Putamen (tissue), 1 donor: ENCODE measurements at regions not wholly inside any gene's neighbourhood (a gene's known extent, or its start where the extent isn't known, plus 50 kb on each side); places are given as distances from the start of the nearest gene placed in this dataset.
"Not testable (repeated sequence)": the region's sequence is repeated elsewhere in the genome, so short reads cannot be mapped to it uniquely, and the experiment has no call there.

ENCODE experiments used
- DNase-seq: peaks from one replicate; pipeline ENCODE4 v3.0.0-alpha.2; 2016; ENCODE audit warnings: low spot score

DNA sequence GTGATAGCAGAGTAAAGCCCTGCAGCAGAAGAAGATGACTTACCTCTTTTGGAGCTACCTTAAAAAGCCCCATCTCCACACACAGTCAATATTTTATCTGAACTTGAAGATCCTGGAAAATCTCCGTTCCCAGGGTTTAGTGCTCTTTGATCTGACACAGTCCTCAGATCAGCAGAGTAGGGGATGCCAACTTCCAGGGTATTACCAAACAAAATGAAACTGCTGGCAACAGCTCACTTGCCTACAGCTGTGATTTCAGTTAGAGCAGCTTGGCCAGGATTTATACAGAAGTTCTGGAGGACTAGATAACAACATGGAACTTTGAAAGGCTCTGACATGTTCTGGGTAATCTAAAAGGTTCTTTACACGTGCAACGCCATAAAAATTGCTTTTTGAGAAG is 1537.8 kb upstream of the ACO1 start:
- no peak for DNase-seq

DNA sequence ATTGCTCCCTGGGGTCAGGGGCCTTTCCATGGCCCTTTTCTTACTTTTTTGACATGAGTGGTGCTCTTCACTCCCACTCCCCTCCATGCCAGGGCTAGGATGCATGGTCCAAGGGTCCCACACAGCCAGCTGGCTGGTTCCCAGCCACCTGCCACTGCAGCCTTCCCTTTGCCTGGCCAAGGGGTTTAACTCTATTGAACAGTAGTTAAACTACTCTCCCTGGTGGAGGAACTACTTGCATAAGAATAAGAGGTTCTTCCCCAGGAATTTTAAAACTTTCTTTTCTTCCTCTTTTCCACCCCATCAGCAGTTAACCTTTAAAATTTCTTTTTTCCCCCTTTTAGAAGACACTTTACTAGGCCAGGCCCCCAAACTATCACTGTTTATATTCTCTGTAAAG is 1532.8 kb upstream of the ACO1 start:
- no peak for DNase-seq

DNA sequence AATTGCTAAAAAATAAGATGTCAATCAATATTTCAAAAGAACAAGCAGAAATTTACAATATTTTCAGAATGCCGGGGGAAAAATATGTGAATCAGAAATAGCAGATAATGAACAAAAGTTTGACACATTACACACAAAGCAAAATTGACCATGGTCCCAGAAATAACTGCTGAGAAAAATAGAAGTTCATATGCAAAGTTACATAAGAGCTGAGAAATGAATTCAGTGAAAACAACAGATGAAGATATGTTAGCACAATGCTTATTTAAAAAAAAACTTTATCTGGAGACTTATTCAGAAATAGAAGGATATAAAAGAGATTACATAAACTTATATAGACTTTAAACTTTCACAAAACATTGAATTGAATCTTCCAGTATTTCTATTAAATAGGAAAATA is 1483.7 kb upstream of the ACO1 start:
- DNase-seq, result no peak

DNA sequence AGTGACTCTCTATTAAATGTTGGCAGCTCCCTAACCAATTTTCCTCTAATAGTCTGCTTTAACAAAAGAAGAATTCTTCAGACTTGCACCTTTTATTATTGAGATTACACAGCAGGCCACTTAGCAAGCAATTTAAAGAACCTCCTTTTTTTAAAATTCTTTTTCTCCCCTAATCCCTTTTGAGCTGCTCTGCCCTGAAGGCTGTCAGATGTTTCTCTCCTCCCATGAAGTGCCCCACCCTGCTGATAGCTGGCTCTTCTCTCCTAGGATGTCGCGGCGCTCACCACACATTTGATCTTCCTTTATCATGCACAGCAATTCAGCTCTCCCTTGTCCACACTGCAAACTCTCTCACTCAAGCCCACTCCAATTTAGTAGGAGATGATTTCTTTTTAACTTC is 1471.1 kb upstream of the ACO1 start:
- no peak for DNase-seq

GRCh38 chr9:30915451-30915850 is 1469.0 kb upstream of the ACO1 start:
- DNase-seq, result no peak

DNA sequence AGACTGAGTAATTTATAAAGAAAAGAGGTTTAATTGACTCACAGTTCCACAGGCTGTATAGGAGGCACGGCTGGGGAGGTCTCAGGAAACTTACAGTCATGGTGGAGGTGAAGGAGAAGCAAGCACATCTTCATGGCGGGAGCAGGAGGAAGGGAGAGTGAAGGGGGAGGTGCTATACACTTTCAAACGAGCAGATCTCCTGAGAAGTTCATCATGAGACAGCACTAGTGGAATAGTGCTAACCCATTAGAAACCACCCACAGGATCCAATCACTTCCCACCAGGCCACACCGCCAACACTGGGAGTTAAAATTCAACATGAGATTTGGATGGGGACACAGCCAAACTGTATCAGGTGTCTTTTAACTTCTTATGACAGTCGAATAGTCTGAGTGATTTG is 1459.3 kb upstream of the ACO1 start:
- no peak for DNase-seq

- no peak for DNase-seq
Observed at GRCh38 chr9:30925635-30926034, 1458.8 kb upstream of the ACO1 start.

- DNase-seq, result no peak
Observed at GRCh38 chr9:30928045-30928444, 1456.4 kb upstream of the ACO1 start.

GRCh38 chr9:30932226-30932625 is 1452.2 kb upstream of the ACO1 start:
- DNase-seq, result no peak

GRCh38 chr9:30935730-30936129 is 1448.7 kb upstream of the ACO1 start:
- no peak for DNase-seq

DNA sequence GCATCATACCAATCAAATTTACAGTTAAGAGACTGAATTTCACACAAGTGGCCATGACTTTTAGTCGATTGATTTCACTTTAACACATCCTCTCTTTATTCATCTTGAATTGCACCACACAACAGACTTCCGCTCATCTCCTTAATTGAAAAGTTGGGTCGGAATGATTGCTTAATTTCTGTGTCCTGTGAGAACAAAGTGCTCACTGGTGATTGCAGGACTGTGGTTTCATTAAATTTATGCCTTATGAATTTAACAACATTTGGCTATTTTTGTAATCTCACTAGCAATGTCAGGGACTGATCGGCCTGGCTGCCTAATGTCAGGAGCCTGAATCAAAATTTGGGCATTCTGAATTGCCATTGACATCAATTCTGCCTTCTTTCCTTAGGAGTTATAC is 1447.3 kb upstream of the ACO1 start:
- no peak for DNase-seq

DNA sequence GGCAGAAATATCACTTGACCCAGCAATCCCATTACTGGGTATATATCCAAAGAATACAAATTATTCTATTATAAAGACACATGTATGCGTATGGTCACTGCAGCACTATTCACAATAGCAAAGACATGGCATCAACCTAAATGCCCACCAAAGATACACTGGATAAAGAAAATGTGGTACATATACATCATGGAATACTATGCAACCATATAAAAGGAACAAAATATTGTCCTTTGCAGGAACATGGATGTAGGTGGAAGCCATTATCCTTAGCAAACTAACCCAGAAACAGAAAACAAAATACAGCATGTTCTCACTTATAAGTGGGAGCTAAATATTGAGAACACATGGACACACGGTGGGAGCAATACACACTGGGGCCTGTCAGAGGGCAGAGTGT is 1441.6 kb upstream of the ACO1 start:
- DNase-seq, result not testable (repeated sequence)

DNA sequence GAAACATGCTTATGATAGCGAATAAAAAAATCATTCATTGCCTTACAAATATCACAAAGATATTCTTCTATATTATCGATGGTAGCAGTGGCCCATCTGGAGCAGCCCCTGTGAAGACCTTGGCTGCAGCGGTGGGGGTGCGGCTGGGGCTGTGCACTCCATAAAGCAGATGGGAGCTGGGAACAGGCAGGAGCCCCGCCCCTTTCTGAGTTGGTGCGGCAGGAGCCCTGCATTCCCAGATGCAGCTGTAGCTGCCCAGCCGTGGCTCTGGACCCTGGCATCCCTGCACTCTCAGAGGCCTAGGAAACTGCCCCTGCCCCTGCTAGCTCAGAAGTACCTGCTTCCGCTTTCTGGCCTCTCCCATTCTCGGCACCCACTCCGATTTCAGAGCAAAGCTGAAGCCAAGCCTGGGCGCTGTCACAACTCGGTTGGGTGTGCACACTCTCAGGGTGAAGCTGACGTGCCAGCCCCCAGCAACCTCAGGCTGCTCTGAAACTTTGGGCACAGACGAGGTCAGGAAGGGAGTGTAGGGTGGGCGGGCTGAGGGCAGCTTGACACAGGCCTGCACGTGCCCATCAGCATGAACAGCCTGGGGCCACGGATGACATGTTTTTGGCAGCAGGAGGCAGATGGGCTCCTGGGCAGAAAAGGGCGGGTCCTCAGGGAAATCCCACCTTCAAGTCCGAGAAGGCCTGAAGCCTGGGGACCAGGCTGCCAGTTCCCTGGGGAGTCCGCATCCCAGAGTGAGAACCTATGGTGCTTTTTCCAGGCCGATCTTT is 1440.8 kb upstream of the ACO1 start:
- DNase-seq, result no peak

GRCh38 chr9:30944225-30944569 is 1440.2 kb upstream of the ACO1 start:
- no peak for DNase-seq

DNA sequence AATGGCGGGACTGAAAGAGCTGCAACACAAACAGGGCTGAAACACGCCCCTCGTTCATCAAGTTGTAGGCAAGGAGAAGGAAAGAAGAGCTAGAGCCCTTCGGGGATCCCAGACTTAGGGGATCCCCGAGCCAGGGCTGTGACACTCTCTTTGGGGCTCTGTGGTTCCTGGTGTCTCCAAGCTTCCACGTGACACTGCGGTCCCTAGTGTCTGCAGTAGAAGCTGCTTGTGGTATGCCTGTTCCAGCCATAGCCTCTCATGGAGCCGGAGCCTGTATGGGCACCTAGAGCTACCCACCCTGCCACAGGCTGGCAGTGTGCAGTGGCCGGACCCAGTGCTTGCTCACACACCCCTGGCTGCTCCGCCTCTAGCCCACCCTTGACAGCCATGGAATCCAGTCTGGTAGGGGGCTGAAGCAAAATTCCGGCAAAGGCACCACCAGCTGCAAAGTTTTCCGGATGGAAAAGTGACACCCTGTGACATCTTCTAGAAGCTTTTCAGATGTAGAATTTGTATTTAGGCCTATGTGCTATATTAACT is 1439.6 kb upstream of the ACO1 start:
- no peak for DNase-seq

DNA sequence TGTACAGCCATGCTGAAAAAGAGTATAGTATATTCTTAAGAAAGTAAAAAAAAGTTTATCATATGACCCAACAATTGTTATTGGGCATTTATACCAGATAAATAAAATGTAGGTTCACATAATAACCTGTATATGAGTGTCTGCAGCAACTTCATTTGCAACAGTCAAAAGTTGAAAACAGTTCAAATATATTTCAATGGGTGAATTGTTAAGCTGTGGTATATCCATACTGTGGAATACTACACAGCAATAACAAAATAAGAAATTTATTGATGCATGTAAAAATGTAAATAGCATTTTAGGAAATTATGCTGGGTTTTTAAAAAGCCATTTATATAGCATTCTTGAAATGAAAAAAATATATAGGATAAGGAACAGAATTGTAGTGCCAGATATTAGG is 1420.1 kb upstream of the ACO1 start:
- no peak for DNase-seq

DNA sequence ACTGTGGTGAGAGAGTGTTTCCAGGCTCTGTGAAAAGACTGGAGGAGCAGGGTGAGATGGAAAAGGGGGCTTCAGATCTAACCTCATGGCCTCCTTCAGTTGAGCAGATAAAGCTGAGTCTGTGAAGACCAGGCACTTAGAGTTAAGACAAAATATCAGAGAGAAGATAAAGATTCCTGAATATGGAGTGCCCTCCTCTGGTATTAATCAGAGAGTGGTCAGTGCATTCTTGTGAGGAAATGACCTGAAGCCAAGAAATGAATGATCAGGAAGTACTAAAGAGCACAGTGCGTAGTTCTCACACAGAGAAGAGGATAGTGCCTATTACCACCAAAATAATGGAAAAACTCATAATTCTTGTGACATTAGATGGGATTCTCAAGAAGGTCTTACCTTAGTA is 1417.0 kb upstream of the ACO1 start:
- DNase-seq, result peak; percentile 7

DNA sequence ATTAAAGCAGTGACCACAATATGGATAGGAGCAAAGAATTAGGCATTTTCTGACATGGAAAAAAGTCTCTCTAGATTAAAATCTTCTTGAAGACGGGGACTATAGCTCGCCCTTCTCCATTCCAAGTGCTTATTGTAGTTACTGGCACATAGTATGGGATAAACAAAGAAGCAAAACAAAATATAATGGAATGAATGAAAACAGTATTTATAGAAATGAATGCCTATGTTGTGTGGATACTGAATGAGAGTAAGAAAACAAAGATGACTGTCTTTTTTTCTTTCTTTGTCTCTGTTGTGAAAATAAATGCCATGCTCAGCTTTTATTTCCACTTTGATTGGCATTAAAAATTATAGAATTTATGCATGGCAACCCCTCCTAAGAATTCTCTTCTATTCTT is 1414.3 kb upstream of the ACO1 start:
- no peak for DNase-seq

GRCh38 chr9:30970812-30971211 is 1413.6 kb upstream of the ACO1 start:
- no peak for DNase-seq

DNA sequence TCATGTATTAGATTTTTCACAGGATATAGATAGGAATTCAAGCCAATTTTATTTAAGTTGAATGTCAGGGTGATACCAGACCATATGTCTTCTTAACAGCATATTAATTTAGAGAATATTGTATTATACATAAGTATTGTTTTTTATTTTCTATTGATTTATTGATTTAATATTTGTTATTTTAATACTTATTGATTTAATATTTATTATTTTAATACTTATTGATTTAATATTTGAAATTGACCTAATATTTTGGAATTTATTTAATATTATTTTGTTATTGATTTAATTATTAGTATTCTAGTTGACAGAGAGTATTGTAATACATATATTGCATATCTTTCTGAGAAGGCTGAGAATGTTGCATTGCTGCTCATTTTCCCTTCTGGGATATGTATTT is 1411.8 kb upstream of the ACO1 start:
- no peak for DNase-seq

DNA sequence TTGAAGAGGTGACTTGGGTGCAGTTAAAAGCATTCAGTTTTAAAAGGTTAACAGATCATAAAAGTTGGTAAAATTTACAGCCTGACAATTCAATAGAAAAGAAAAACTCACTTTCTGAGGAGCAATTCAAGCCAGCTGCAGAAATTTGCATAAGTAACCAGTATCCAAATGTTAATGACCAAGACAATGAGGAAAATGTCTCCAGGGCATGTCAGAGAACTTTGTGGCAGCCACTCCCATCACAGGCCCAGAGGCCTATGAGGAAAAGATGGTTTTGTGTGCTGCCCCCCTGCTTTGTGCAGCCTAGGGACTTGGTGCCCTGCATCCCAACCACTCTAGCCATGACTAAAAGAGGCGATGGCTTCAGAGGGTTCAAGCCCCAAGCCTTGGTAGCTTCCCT is 1406.5 kb upstream of the ACO1 start:
- DNase-seq, result no peak

DNA sequence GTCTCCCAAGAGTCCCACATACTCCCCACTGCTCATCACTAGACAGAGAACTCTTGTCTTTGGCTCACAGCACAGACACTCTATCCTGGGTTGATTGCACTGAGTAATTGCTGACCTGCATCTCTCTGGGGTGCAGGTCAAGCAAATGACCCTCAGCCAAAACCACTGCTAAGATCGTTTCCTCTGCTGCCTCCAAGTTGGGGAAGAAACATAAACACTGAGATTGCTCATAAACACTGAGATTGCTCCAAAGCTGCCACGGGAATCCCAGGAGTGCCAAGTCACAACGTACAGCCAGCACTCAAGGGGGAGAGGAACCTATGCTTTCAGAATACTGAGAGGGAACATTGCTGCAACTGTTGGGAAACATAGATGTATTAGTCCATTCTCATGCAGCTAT is 1402.1 kb upstream of the ACO1 start:
- no peak for DNase-seq

DNA sequence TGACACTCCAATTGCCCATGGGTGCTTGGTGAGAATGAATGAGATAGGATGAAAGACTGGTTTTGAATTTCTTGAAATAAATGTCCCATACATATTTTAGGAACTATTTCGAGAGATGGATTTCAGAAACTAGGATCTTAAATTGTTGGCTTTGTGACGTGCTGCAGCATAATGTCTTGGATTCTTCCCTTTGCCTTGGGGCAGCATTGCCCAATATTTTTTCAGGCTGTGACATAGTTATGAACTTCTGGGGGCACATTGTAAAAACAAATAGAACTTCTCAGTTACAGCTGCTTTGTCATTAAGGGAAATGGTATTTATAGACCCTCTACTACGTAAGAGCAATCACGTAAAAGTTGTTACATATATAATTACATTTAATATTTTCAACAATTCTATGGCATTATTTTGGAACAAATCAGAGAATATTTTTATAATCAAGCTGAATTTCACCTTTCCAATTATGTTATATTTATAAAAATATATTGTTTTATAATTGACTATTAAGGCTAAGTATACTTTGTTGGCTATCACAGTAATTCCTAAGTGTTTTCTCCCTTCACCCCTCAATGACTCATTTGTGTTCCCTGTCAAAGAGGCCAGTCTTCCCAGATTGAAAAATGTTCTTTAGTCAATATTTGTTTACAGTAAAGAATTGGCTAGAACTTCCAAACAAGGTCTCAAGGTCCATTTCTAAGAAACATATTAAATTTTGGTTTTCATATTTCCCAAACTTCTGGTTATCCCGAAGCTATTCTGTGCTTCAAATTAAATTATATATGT is 1388.3 kb upstream of the ACO1 start:
- DNase-seq, result no peak

- DNase-seq, result no peak
Observed at GRCh38 chr9:30996761-30997160, 1387.7 kb upstream of the ACO1 start.
